DMS79 (cell line): ENCODE measurements at regions not wholly inside any gene's neighbourhood (a gene's known extent, or its start where the extent isn't known, plus 50 kb on each side); places are given as distances from the start of the nearest gene placed in this dataset.
"Not testable (repeated sequence)": the region's sequence is repeated elsewhere in the genome, so short reads cannot be mapped to it uniquely, and the experiment has no call there.

Experiments used
- DNase-seq: peaks from one replicate; lab custom pipeline; 2025; lab: John Stamatoyannopoulos, UW

GRCh38 chr10:3380406-3381050, 207.9 kb upstream of the PITRM1 start:
- DNase-seq, result no peak

GRCh38 chr10:3376631-3377030, 204.0 kb upstream of the PITRM1 start:
- DNase-seq, result no peak

- no peak for DNase-seq
These were observed 202.9 kb upstream of the PITRM1 start for GRCh38 chr10:3375505-3375904.

GRCh38 chr10:3374914-3375313, 202.3 kb upstream of the PITRM1 start:
- DNase-seq, result no peak

- not testable (repeated sequence) for DNase-seq
These were observed 200.9 kb upstream of the PITRM1 start for GRCh38 chr10:3373374-3374027.

- no peak for DNase-seq
These were observed 199.7 kb upstream of the PITRM1 start for GRCh38 chr10:3372281-3372680.

- DNase-seq, result not testable (repeated sequence)
These were observed 199.0 kb upstream of the PITRM1 start for GRCh38 chr10:3371624-3372023.

- no peak for DNase-seq
These were observed 194.3 kb upstream of the PITRM1 start for GRCh38 chr10:3366735-3367405.

- no peak for DNase-seq
These were observed 193.5 kb upstream of the PITRM1 start for GRCh38 chr10:3366043-3366442.

- no peak for DNase-seq
These were observed 193.0 kb upstream of the PITRM1 start for GRCh38 chr10:3365630-3366029.

GRCh38 chr10:3364768-3365480, 192.3 kb upstream of the PITRM1 start:
- no peak for DNase-seq

- DNase-seq, result no peak
These were observed 190.9 kb upstream of the PITRM1 start for GRCh38 chr10:3363311-3364045.

GRCh38 chr10:3362394-3362793, 189.8 kb upstream of the PITRM1 start:
- DNase-seq, result no peak

- no peak for DNase-seq
These were observed 189.1 kb upstream of the PITRM1 start for GRCh38 chr10:3361640-3362039.

- no peak for DNase-seq
These were observed 185.2 kb upstream of the PITRM1 start for GRCh38 chr10:3357737-3358136.

- no peak for DNase-seq
These were observed 183.0 kb upstream of the PITRM1 start for GRCh38 chr10:3355536-3355935.

GRCh38 chr10:3354174-3354900, 181.8 kb upstream of the PITRM1 start:
- no peak for DNase-seq

GRCh38 chr10:3353235-3353634, 180.7 kb upstream of the PITRM1 start:
- DNase-seq, result no peak

GRCh38 chr10:3350617-3351258, 178.2 kb upstream of the PITRM1 start:
- no peak for DNase-seq

- DNase-seq, result no peak
These were observed 177.6 kb upstream of the PITRM1 start for GRCh38 chr10:3350205-3350604.

- DNase-seq, result no peak
These were observed 176.0 kb upstream of the PITRM1 start for GRCh38 chr10:3348564-3348963.
